A549 (cell line): ENCODE measurements at regions not wholly inside any gene's neighbourhood (a gene's known extent, or its start where the extent isn't known, plus 50 kb on each side); places are given as distances from the start of the nearest gene placed in this dataset.
"Not testable (repeated sequence)": the region's sequence is repeated elsewhere in the genome, so short reads cannot be mapped to it uniquely, and the experiment has no call there.

Experiments used
- ATAC-seq, 2 experiments: fragments of 200-7000 bp in 1 of 2; fragments of >200 bp in 1 of 2; cut with Nextera tagmentation in 1 of 2; cut with Tn5 transposase in 1 of 2; 3 replicates each; pipeline versions ENCODE4 v1.8.0 to v1.9.1; 2018 to 2020; ENCODE audit warnings: mild to moderate bottlenecking in 1 of 2, moderate library complexity in 1 of 2
- CTCF ChIA-PET: fragments of 300-600 bp; sonication (Branson Sonifier 250); formaldehyde crosslinking; extraction: SDS; loops from one replicate; lab custom pipeline; 2021; ENCODE audit warnings: antibody characterized with exemption, inconsistent platforms; lab: Yijun Ruan, JAX
- POLR2A ChIA-PET: fragments of 350-600 bp; formaldehyde crosslinking; extraction: SDS; loops from one replicate; lab custom pipeline; 2021; ENCODE audit warnings: antibody characterized with exemption, inconsistent platforms; lab: Yijun Ruan, JAX
- DNase-seq, 2 experiments: peaks; one replicate each; pipeline versions ENCODE4 v3.0.0 to v3.0.0-alpha.2; 2011 to 2016; ENCODE audit warnings: low read depth in 1 of 2, low spot score in 1 of 2
- FAIRE-seq: peaks from 2 replicates; lab custom pipeline; 2011; peaks lifted over from hg19 to GRCh38; lab: Jason Lieb, UNC
- H3K27ac ChIP-seq, 2 experiments: fragments of >200 bp; sonication (Bioruptor Twin); formaldehyde crosslinking; 3 replicates each; pipeline ENCODE4 v1.5.1; 2016 to 2017
- H3K4me1 ChIP-seq: fragments of >200 bp; sonication (Bioruptor Twin); formaldehyde crosslinking; 3 replicates; pipeline ENCODE4 v1.6.1; 2016
- H3K4me2 ChIP-seq: fragments of >200 bp; sonication (Bioruptor Twin); formaldehyde crosslinking; 3 replicates; pipeline ENCODE4 v1.6.1; 2016
- H3K4me3 ChIP-seq: fragments of >200 bp; sonication (Bioruptor Twin); formaldehyde crosslinking; 3 replicates; pipeline ENCODE4 v1.5.1; 2016
- H3K9me3 ChIP-seq: fragments of >200 bp; sonication (Bioruptor Twin); formaldehyde crosslinking; 3 replicates; pipeline ENCODE4 v1.6.1; 2016
- CBX8 ChIP-seq: fragments of 200-600 bp; sonication (generic); IDR thresholded peaks from 2 replicates; pipeline ENCODE4 v1.6.1; 2016
- CHD2 ChIP-seq: fragments of 150-350 bp; IDR thresholded peaks from 2 replicates; pipeline ENCODE4 v1.6.1; 2014; ENCODE audit warnings: low read length; ENCODE audit not compliant: partially characterized antibody
- FOSL2 ChIP-seq, 2 experiments: fragments of 450-650 bp in 1 of 2; fragments of >200 bp in 1 of 2; sonication (Bioruptor Twin) in 1 of 2; formaldehyde crosslinking; IDR thresholded peaks; 2 replicates each; pipeline versions ENCODE4 v1.5.0 to v1.6.1; 2016 to 2020; ENCODE audit warnings: mild to moderate bottlenecking in 1 of 2, moderate library complexity in 1 of 2
- JUNB ChIP-seq: fragments of >200 bp; sonication (Bioruptor Twin); formaldehyde crosslinking; IDR thresholded peaks from 2 replicates; pipeline ENCODE4 v1.6.1; 2016
- KDM5A ChIP-seq: fragments of 200-600 bp; sonication (generic); IDR thresholded peaks from 2 replicates; pipeline ENCODE4 v1.6.1; 2016; ENCODE audit warnings: antibody characterized with exemption, mild to moderate bottlenecking
- NFE2L2 ChIP-seq: fragments of 150-350 bp; conservative IDR thresholded peaks from 2 replicates; pipeline ENCODE4 v1.6.1; 2014; ENCODE audit warnings: low read length
- RARB ChIP-seq: fragments of 250-450 bp; sonication (Bioruptor Pico); IDR thresholded peaks from 2 replicates; pipeline ENCODE4 v1.8.0; 2021; ENCODE audit warnings: mild to moderate bottlenecking, moderate library complexity
- RFX5 ChIP-seq: fragments of 450-650 bp; IDR thresholded peaks from 2 replicates; pipeline ENCODE4 v1.7.1; 2014; ENCODE audit warnings: antibody characterized with exemption, mild to moderate bottlenecking, moderate library complexity
- TFCP2L1 ChIP-seq: fragments of 250-450 bp; sonication (Bioruptor Pico); IDR thresholded peaks from 2 replicates; pipeline ENCODE4 v1.5.0; 2021; ENCODE audit warnings: mild to moderate bottlenecking
- ZC3H11A ChIP-seq: fragments of 450-650 bp; IDR thresholded peaks from 2 replicates; pipeline ENCODE4 v1.6.1; 2014; ENCODE audit warnings: antibody characterized with exemption, mild to moderate bottlenecking
- ZFP36 ChIP-seq: fragments of 450-650 bp; IDR thresholded peaks from 2 replicates; pipeline ENCODE4 v1.6.1; 2014; ENCODE audit warnings: borderline replicate concordance; ENCODE audit not compliant: partially characterized antibody
- WGBS: methylation state at CpG from one replicate; pipeline ENCODE4 v1.1.6; 2017; ENCODE audit errors: missing lambda C conversion rate; 5-methylcytosine and 5-hydroxymethylcytosine counted together
- TF ChIP-seq, protein P1 (sequence below): fragments of 150-350 bp; IDR thresholded peaks from 2 replicates; pipeline ENCODE4 v1.6.1; 2014; ENCODE audit warnings: low read depth, mild to moderate bottlenecking, low read length
- TF ChIP-seq, protein P2 (sequence below): fragments of 200-600 bp; sonication (generic); IDR thresholded peaks from 2 replicates; pipeline ENCODE4 v1.6.1; 2016; ENCODE audit warnings: antibody characterized with exemption, mild to moderate bottlenecking, moderate library complexity
- TF ChIP-seq, protein P3 (sequence below): fragments of >200 bp; sonication (Bioruptor Twin); formaldehyde crosslinking; IDR thresholded peaks from 3 replicates; pipeline ENCODE4 v1.6.1; 2016
- TF ChIP-seq, protein P4 (sequence below): fragments of >200 bp; sonication (Bioruptor Twin); formaldehyde crosslinking; IDR thresholded peaks from 3 replicates; pipeline ENCODE4 v1.5.1; 2016

DNA sequence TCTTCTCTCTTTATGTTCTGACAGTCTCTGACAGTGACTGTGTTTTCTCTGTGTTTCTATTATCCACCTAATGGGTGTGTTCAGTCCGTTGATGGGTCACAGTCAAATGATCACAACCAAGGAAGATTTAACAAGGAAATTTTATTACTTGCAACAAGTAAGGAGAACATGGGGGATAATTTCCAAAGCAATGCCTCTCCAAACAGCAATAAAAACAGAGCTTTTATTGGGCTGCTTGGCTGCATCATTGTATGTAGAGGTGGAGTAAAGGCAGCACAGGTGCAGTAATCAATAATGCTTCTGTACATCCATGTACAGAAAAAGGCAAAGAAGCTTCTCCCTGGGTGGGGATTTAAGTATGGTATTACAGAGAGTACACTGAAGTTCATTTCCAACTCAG, 1525.6 kb downstream of the REEP3 start:
- Histone ChIP-seq H3K9me3 (no peaks in the 10 kb centered on the region; the same call in 2 of the 3 replicates), H3K4me1 (no peaks in the 10 kb centered on the region), H3K27ac (no peak overlapping the region)
- 11% methylated on average over 1 of the region's 1 CpG for WGBS
- no peak for ATAC-seq
- POLR2A ChIA-PET = no interaction called here
- FAIRE-seq = no peak
- no peak for TF ChIP-seq CBX8
- TF ChIP-seq, protein P1, sequence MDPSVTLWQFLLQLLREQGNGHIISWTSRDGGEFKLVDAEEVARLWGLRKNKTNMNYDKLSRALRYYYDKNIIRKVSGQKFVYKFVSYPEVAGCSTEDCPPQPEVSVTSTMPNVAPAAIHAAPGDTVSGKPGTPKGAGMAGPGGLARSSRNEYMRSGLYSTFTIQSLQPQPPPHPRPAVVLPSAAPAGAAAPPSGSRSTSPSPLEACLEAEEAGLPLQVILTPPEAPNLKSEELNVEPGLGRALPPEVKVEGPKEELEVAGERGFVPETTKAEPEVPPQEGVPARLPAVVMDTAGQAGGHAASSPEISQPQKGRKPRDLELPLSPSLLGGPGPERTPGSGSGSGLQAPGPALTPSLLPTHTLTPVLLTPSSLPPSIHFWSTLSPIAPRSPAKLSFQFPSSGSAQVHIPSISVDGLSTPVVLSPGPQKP = no peak
- TF ChIP-seq JUNB = no peak
- TF ChIP-seq RARB (CRISPR knock-in tag) = no peak
- TF ChIP-seq FOSL2 (IDR thresholded peaks at IDR 0.05) = no peak
- no peak for TF ChIP-seq FOSL2 (CRISPR knock-in tag; IDR thresholded peaks at IDR 0.05)
- TF ChIP-seq, protein P2, sequence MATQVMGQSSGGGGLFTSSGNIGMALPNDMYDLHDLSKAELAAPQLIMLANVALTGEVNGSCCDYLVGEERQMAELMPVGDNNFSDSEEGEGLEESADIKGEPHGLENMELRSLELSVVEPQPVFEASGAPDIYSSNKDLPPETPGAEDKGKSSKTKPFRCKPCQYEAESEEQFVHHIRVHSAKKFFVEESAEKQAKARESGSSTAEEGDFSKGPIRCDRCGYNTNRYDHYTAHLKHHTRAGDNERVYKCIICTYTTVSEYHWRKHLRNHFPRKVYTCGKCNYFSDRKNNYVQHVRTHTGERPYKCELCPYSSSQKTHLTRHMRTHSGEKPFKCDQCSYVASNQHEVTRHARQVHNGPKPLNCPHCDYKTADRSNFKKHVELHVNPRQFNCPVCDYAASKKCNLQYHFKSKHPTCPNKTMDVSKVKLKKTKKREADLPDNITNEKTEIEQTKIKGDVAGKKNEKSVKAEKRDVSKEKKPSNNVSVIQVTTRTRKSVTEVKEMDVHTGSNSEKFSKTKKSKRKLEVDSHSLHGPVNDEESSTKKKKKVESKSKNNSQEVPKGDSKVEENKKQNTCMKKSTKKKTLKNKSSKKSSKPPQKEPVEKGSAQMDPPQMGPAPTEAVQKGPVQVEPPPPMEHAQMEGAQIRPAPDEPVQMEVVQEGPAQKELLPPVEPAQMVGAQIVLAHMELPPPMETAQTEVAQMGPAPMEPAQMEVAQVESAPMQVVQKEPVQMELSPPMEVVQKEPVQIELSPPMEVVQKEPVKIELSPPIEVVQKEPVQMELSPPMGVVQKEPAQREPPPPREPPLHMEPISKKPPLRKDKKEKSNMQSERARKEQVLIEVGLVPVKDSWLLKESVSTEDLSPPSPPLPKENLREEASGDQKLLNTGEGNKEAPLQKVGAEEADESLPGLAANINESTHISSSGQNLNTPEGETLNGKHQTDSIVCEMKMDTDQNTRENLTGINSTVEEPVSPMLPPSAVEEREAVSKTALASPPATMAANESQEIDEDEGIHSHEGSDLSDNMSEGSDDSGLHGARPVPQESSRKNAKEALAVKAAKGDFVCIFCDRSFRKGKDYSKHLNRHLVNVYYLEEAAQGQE = no peak
- TF ChIP-seq, protein P3, sequence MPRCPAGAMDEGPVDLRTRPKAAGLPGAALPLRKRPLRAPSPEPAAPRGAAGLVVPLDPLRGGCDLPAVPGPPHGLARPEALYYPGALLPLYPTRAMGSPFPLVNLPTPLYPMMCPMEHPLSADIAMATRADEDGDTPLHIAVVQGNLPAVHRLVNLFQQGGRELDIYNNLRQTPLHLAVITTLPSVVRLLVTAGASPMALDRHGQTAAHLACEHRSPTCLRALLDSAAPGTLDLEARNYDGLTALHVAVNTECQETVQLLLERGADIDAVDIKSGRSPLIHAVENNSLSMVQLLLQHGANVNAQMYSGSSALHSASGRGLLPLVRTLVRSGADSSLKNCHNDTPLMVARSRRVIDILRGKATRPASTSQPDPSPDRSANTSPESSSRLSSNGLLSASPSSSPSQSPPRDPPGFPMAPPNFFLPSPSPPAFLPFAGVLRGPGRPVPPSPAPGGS = no peak
- TF ChIP-seq ZFP36 = no peak
- no peak for TF ChIP-seq NFE2L2
- TF ChIP-seq KDM5A = no peak
- no peak for TF ChIP-seq RFX5
- TF ChIP-seq CHD2 = no peak
- TF ChIP-seq TFCP2L1 (CRISPR knock-in tag) = no peak
- TF ChIP-seq, protein P4, sequence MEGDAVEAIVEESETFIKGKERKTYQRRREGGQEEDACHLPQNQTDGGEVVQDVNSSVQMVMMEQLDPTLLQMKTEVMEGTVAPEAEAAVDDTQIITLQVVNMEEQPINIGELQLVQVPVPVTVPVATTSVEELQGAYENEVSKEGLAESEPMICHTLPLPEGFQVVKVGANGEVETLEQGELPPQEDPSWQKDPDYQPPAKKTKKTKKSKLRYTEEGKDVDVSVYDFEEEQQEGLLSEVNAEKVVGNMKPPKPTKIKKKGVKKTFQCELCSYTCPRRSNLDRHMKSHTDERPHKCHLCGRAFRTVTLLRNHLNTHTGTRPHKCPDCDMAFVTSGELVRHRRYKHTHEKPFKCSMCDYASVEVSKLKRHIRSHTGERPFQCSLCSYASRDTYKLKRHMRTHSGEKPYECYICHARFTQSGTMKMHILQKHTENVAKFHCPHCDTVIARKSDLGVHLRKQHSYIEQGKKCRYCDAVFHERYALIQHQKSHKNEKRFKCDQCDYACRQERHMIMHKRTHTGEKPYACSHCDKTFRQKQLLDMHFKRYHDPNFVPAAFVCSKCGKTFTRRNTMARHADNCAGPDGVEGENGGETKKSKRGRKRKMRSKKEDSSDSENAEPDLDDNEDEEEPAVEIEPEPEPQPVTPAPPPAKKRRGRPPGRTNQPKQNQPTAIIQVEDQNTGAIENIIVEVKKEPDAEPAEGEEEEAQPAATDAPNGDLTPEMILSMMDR = no peak
- no peak for TF ChIP-seq ZC3H11A
- TF ChIP-seq, all 56 proteins: peak for 0
- no peak overlapping the region for H3K4me2 ChIP-seq
- H3K4me3 ChIP-seq = no peak overlapping the region
- DNase-seq = no peak
- CTCF ChIA-PET = interaction anchor here (0.9 kb wide), 1 partner anchor 12 kb away, joined by 3 read pairs; no protein-coding TSS in a partner anchor

DNA sequence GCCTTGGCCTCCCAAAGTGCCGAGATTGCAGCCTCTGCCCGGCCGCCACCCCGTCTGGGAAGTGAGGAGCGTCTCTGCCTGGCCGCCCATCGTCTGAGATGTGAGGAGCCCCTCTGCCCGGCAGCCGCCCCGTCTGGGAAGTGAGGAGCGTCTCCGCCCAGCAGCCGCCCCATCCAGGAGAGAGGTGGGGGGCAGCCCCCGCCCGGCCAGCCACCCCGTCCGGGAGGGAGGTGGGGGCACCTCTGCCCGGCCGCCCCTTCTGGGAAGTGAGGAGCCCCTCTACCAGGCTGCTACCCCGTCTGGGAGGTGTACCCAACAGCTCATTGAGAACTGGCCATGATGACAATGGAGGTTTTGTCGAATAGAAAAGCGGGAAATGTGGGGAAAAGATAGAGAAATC, 1530.9 kb downstream of the REEP3 start:
- ATAC-seq, H3K27ac ChIP-seq, FAIRE-seq, H3K9me3 ChIP-seq, H3K4me1 ChIP-seq, H3K4me3 ChIP-seq, CTCF ChIA-PET, H3K4me2 ChIP-seq, DNase-seq, POLR2A ChIA-PET: not testable (repeated sequence)
- 62% methylated on average over 5 of the region's 22 CpGs for WGBS

DNA sequence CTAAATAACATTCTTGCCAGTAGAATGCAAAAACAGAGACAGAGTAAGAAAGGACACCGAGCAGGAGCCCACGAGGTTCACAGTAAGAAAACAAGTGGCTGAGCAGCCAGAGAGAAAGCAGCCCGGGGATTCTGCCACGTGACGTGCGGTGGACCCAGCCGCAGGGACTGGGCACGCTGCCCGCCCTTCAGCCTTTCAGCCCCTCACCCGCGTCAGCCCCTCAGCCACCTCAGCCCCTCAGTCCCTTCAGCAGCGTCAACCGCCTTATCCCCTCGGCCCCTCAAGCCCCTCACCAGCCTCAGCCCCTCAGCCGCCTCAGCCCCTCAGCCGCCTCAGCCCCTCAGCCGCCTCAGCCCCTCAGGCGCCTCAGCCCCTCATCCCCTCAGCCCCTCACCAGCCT, 1532.2 kb downstream of the REEP3 start:
- DNase-seq (peak in 1 of 2 experiments; percentile 12), ATAC-seq (peak; percentile 32 to 69; a peak in 3 of 6 replicates)
- CTCF ChIA-PET = interaction anchor here (0.7 kb wide), 1 partner anchor 70 kb away, joined by 3 read pairs; no protein-coding TSS in a partner anchor
- Histone ChIP-seq H3K27ac (peak overlapping the region in 1 of 2 experiments; percentile 24; a peak in 2 of 6 replicates), H3K4me3 (peak overlapping the region; percentile 36; the same call in 2 of the 3 replicates), H3K4me2 (peak overlapping the region; percentile 70)
- H3K9me3 ChIP-seq, FAIRE-seq, H3K4me1 ChIP-seq, POLR2A ChIA-PET: not testable (repeated sequence)
- 5% methylated on average over 10 of the region's 18 CpGs for WGBS

DNA sequence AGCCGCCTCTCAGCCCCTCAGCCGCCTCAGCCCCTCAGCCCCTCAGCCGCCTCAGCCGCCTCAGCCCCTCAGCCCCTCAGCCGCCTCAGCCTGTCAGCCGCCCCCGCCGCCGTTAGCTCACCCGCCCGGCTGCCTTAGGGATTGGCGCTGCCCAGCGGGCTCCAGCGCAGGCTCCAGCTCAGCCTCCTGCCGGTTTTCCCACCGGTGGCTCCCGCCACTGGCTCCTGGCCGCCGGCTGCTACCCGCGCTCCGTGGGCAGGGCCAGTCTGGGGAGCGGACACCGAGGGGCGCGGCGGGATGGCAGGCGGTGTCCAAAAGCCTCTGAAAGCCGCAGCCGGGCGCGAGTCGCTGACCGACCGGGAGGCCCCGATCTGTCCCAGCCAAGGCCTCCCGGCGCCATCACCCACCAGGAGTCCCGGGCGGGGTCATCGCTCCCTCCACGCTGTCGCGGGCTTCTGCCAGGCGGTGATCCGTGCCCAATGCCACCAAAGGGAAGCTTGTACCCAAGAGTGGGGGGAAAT, 1532.7 kb downstream of the REEP3 start:
- ATAC-seq = peak; percentile 91 to 97
- H3K4me1 ChIP-seq, FAIRE-seq, H3K9me3 ChIP-seq, POLR2A ChIA-PET, DNase-seq: not testable (repeated sequence)
- Histone ChIP-seq H3K27ac (peak overlapping the region in 1 of 2 experiments; percentile 24; a peak in 2 of 6 replicates), H3K4me2 (peak overlapping the region; percentile 70), H3K4me3 (peak overlapping the region; percentile 36; the same call in 2 of the 3 replicates)
- CTCF ChIA-PET = interaction anchor here (0.7 kb wide), 1 partner anchor 71 kb away, joined by 3 read pairs; no protein-coding TSS in a partner anchor
- no CpG with 5 or more reads among the region's 46 CpGs for WGBS

DNA sequence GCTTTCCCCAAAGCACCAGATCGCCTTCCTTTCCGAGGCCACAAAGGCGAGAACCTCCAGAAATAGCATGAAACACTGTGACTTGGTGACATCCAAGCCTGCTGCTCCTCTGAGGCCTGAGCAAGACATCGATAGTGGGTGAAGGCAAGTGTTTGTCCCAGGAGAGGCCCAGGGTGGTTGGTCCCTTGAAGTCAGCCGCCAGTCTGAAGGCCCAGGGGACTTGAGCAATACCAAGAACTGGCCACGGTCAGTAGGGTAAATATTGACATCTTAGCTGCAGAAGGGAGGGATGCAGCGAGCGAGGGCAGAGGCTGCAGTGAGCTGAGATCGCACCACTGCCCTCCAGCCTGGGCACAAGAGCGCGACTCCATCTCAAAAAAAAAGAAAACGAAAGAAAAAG, 1533.5 kb downstream of the REEP3 start:
- H3K4me1 ChIP-seq, ATAC-seq, H3K4me2 ChIP-seq, H3K27ac ChIP-seq, FAIRE-seq, POLR2A ChIA-PET, H3K9me3 ChIP-seq, CTCF ChIA-PET, DNase-seq, H3K4me3 ChIP-seq: not testable (repeated sequence)
- WGBS = 69% methylated on average over 12 of the region's 12 CpGs
